NT2/D1 (cell line): ENCODE measurements at regions not wholly inside any gene's neighbourhood (a gene's known extent, or its start where the extent isn't known, plus 50 kb on each side); places are given as distances from the start of the nearest gene placed in this dataset.

Experiments used
- SUZ12 ChIP-seq: IDR thresholded peaks from 2 replicates; pipeline ENCODE4 v1.6.1; 2011; ENCODE audit not compliant: insufficient read length, insufficient read depth; ENCODE audit errors: extremely low read depth
- YY1 ChIP-seq: IDR thresholded peaks from 2 replicates; pipeline ENCODE4 v1.6.1; 2011; ENCODE audit not compliant: insufficient read length, insufficient read depth

DNA sequence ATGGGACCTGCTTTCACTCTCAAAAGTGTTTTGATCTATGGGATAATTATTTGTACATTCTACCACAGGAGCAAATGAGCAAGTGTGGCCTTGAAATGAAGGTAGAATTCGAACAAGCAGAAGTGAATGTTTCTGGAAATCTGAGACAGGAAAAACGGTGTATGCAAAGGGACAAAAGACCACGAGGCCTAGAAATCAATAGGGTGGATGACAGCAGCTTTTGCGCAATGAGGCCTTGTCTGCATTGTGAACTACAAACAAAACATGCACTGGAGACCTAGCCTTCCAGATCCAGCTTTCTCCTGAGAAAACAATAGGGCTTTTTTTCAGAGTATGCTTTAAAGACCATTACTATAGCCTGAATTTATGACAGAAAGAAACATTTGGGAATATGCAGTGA lies 1137.0 kb downstream of the ROBO2 start:
- TF ChIP-seq SUZ12 (no peak), YY1 (no peak)
